GM21786 (cell line): ENCODE measurements at regions not wholly inside any gene's neighbourhood (a gene's known extent, or its start where the extent isn't known, plus 50 kb on each side); places are given as distances from the start of the nearest gene placed in this dataset.

ENCODE experiments used
- ATAC-seq: cut with Tn5 transposase; IDR thresholded peaks from one replicate; pipeline ENCODE4 v1.9.1; 2021; ENCODE audit not compliant: unreplicated experiment

DNA sequence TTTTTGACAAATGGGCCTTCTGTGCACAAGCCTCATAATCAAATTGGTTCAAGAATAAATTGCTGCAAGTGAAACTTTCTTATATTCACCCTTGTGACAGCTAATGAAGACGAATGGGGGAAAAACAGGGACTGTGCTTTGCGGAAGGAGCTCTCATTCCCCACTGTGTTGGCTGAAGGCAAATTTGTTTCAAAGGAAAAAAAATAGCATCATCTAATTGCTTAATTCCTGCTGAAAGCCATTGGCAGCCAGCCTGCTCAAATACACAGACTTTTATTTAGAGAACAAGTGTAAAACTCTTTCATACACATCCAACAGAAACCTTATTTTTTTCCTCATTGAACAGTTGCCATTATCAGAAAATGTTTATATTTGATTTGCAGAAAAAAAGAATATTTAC, 172.3 kb downstream of the ARL6IP6 start:
- ATAC-seq = no peak

DNA sequence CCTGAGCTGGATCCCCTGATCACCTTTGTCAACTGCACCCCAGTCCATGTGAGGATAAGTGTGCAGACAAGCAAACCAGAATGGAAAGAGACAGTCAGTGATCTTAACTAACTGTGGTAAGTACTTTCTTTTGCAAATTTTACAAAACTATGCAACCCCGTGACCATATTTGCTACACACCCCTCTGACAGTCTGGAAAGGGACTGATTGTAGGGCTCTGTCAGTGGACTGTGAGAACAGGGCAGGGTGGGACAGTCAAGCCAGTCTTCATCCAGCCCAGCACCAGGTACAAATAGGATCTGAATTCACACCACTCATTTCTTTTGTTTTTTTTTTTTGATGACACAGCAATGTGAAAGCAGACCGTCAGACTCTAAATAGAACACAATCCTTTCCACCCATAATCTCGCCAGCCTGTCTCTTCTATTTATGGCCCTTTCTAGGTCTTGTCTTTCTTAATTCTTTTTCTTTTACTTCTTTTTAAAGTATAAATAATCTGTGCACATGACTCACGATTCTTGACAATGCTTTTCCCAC, 165.6 kb downstream of the ARL6IP6 start:
- ATAC-seq = no peak

DNA sequence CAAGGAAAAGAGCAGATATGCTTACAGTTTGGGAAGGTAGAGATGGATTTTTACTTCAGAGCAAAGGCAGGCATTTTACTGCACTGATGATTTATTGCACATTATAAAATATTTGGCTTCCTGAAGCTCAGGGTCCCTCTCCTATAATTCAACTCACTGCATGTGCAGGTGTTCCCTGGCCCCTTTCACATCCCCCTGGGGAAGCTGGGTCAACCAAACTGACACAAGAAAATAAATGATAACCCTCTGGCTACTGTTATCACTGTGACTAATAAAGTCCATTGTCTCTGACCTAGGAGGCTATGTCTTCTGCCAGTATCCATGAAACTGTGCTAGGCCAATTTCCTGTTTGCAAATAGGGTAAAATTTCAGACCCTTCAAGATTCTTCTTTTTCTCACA, 163.1 kb downstream of the ARL6IP6 start:
- no peak for ATAC-seq

DNA sequence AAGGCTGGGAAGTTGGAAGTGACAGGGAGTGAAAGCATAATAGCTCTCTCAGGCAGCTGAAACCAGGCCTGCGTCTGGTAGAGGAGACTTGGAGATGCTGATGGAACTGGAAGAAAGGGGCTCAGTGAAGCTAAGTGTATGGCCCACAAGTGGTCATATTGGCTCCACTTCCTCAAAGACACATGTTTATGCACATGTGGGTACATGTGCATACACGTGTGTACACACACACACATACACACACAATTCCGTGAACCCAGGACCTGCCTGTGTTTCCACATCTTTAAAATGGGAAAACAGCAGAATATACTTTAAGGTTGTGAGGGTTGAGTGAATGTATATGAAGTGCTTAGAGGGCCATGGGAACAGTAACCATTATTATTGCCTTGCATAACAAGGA, 160.9 kb downstream of the ARL6IP6 start:
- ATAC-seq = no peak

DNA sequence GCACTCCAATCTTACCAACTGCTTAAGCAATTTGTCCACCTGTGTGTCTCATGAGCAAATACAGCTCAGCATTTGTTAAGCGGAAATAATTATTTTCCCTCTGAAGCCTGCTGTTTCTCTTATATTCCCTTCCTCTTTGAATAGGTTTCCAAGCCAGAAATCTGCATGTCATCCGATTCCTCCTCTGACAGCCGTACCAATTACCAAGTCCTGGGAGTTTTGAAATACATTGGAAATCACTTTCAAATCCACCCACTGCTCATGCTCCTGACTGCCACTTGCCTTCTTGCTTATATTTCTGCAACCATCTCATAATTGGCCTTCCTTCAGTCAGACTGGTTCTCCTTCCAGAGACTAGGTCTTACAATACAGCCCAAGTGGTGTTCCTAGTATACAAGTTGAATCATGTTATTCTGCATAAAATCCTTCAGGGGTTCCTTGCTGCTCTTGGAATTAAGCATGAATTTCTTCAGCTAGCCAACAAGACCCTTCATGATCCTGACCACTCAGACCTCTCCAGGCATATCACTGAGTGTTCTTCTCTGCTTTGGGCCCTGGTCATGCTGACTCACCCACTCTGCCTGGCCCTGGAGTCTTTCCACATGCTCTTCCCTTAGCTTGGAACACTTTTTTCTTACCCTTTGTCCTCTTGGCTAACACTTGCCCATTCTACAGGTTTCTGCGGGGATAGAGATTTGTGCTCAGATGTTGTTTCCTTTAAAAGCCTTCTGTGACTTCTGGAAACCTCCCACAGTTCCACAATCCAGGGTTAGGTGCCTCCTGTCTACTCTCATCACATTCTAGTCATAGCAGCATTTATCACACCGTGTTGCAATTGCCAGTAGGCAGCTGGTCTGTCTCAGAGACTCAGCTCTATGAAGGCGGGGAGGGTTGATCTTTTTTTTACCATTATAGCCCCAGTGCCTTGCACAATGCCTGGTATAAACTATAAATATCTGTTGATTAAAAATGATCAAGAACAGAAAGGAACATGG, 157.6 kb downstream of the ARL6IP6 start:
- no peak for ATAC-seq

DNA sequence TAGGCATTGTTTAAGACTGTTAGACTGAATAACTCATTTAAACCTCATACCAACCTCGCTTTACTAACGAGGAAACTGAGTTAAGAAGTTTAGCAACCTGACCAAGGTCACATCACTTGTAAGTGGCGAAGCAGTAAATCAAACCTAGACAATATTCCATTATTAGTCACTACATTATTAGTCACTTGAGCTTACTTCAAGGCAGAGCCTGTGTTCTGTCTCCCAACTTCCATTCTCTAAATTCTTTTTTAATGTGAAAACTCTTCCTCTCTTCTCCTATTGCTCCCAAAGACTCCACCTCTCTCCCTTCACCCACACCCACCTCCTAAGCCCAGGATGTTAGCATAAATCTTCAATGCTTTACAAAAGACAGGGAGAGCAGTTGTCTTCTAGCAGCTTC, 156.5 kb downstream of the ARL6IP6 start:
- no peak for ATAC-seq

DNA sequence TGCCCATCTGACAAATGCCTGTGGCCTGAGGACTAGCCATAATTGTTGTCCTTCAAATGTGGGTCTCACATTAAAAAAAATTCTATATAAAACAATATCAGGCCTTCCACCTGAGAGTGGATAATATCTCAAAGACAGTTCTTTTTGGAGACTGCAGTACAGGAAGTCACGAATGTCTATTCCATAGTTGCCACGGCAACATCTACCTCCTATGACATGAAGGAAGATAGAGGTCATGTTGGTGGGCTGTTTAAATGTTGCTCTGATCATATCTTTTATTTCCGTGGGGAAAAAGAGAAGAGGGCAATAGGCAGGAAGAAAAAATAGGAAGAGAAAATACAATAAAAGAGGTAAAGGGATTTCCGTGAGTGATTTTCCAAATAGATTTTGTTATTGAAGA, 151.8 kb downstream of the ARL6IP6 start:
- ATAC-seq = no peak

DNA sequence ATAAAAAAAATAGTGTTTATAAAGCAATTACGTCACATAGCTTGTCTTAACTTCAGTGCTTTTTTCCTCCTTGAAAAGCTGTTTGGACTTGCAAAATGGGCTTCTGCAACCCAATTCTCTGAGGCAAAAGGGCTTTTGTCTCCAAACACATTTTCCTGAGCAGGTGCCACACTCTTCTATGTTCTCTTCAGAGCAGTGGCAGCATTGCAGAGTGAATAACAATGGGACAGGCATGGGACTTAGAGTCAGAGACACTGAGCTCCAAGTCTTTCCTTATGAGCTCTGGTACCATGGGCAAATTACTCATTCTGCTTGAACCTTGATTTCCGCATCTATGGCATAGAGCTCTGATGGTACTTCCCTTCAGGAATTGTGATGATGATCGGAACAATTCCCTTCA, 149.0 kb downstream of the ARL6IP6 start:
- no peak for ATAC-seq

DNA sequence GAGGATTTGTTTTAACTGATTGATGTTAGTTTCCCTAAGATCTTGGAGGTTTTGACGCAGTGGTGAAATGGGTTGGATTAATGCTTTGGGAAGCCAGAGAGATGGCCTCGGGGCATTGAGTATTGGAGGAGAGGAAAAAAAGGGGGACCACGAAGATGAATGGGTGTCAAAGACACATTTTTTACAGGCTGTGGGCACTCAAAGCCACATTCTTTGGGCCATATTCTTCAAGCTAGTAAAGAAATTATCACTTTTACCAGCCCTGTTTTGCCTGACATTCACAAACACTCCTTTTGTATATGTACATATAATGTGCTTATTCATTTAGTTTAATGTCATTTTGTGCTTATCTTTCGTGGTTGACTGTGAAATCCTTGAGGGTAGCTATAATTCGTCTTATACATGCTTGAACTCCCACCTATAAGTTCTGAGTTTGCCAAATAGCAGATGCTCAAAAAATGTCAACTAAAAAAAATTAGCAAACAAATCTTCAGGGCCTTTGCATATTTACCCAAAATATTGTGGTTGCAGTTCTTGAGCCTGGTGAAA, 146.3 kb downstream of the ARL6IP6 start:
- no peak for ATAC-seq

DNA sequence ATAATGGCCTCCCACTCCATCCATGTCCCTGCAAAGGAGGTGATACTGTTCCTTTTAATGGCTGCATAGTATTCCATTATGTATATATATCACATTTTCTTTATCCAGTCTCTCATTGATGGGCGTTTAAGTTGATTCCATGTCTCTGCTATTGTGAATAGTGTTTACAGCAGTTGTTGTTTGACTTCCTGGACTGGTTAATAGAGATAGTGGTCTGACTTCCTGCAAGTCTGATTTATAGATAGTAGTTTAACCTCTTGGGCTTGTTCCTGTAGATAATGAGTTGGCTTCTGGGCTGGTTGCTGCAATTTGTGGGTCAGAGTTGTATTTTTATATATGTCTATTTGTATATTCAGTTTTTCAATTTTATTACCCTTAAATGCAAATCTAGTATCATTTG, 145.4 kb downstream of the ARL6IP6 start:
- no peak for ATAC-seq

DNA sequence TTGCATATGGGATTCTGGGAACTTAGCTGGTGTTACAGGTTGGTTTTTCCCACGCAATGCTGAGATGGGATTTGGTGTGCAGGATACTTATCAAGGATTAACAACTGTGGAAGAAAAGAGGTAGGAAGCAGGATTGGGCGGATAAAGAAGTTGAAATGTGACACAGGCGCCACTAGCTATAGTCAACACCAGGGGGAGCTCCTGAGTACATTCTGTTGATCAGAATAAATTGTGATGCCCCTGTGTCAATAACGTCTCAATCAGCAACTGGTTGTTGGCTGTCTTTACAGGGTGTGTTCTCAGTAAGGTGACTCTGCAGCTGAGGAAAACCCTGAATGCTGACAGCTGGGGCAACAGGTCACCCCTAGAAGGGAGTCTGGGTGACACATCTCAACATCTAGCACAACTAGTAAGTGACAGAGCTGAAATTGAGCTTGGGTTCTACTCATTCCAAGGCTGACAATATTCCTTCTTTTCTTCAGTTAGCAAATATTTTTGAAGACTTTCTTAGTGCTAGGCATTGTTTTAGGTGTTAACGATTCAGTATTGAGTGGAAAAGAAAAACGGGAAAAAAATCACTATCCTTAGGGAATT, 143.0 kb downstream of the ARL6IP6 start:
- no peak for ATAC-seq

DNA sequence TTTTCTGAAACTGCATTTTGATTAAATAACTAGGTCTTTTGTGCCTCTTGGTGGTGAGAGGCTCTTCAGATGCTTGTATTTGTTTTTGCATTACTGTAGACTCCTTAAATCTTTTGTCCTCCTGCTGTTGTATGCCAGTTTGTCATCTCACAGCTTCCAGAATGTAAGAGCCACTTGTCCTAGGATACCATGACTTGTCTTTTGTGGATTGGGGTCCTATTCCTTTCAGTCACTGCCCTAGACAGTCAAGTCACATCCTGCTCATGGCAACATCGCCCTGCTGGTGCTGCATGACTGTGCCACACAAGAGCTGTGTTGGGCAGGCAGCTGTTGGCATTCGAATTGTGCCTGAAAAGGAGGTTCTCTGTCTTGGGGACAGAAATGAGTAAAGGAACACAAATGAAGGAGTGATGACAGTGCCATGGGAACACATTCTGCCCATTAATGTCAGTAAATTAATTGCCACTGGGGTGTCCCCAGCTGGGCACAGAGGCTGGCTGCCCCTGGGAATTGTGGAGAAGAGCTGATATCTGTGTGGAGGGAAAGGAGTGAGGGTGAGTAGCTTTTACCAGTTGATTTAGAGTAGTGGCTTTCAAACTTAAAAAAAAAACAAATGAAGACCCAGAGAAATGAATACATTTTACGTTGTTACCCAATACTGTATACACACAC, 140.3 kb downstream of the ARL6IP6 start:
- ATAC-seq = no peak

DNA sequence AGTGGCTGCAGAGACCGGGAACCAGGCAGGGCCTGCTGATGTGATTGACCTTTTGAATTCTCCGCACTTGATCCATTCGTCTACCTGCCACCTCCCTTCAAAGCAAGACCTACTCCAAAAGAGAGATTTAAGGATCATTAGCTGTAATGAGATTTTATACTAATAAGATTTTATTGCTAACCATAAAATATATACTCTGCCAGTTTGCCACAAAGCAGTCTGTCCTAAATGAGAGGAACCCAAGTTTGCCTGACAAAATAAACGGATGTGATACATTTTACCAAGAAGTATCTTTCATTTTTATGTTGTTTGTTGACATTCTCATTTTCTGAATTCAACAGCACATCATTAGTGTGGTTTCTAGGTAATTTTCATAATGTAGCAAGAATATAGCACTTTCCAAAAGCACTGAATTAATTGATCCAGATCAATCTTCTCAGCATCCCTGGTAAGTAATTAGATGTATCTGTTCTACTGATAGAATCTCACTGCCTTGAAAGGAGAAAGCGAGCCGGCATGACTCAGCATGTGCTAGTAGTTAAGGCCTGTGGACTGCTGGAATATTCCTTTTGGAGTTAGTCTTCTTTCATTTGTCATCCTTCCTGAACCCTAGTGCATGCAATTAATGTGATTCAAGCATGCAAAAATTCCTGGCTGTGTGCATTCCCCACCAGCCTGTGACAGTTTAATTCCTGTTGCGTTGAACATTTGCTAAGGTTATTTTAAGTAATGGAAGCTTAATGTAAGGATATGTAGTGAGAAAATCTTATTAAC, 128.5 kb downstream of the ARL6IP6 start:
- ATAC-seq = no peak

DNA sequence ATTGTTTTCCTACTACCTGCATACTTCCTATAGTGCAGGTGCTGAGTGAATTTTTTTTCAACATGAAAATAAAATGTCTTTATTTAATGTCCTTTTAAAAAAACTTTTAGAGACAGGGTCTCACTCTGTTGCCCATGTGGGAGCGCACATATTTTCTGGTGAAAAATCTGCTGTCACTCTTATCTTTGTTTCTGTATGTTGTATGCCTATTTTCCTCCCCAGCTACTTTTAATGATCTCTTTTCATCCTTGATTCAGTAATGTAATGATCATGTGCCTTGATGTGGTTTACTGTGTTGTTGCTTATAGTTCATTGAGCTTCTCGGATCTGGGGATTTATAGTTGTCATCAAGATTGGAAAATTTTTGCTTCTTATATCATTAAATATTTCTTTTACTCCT, 117.3 kb downstream of the ARL6IP6 start:
- ATAC-seq = no peak

DNA sequence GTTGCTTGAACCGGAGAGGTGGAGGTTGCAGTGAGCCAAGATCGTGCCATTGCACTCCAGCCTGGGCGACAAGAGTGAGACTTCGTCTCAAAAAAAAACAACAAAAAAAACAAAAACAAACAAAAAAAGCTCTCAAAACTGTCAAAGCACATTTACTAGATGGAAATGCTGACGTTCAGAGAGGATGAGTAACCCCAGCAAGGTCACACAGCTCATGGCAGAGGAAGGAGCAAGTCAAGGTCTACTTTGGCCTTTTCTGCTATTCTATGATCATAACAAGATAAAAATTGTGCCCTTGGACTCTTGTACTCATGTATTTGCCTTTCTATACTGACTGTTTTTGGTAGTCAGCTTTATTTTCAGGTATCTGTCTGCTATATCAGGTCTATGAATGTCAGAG, 109.5 kb downstream of the ARL6IP6 start:
- ATAC-seq = no peak

DNA sequence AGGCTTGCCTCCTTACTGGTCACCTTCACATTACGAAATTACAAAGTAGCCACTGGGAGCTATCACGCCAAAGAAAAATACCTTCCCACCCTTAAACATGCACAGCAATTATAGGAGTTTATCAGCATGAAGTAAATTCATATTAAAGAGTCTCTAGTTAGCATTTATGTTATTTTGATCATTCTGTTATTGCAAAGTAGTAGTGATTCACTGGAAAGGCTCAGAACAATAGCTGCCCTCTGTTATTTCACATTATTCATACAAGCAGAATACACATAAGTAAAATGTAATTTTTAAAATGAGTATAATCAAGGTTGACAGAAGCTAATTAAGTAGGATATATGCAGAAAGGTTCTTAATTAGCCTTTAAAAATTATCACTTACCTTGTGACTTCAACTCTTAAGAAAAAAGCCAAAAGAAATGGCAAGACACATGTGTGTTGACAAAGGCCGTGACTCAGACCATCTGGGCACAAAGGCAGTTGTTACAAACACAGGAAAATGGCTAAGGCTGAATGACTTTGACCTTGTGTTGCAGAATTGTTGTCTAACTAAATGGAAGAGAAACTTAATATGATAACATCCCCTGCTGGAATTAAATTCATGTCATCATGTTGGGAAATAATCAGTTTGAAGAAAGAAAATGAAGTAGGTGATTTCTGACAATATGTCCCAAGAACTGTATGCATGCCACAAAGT, 108.3 kb downstream of the ARL6IP6 start:
- no peak for ATAC-seq

DNA sequence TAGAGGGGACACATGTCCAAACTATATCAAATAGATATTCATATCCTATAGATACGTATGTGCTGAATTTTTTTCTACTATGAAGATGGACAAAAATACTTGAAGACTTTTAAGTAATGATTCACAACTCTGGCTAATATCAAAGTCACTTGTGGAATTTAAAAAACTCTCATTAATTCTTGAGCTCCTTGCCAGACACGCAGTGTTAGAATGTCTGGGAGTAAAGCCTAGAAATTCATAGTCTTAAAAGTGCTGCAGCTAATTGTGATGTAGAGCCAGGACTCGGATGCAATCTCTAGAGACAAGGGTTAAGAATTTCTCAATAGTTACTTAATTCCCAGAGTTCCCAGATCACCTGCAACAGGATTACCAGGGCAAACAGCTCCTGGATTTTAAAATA, 107.4 kb downstream of the ARL6IP6 start:
- no peak for ATAC-seq

DNA sequence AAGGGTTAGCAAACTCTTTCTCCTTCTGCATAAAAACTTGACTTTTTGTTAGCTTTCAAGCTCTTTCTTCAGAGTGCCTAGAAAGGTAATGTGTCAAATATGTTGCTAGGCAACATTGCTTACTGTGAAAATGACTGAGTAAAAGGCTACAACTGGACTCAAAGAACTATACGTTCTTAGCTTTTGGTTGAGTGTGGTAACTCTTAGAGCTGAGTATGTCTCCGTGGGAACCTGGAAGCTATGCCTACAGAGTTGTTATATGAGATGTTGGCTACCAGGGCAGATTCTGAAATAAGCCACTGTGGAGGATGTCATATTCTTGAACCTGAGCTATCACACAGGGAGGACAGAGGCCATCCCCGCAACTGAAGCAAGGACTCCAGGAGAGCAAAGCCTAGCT, 105.5 kb downstream of the ARL6IP6 start:
- ATAC-seq = no peak

DNA sequence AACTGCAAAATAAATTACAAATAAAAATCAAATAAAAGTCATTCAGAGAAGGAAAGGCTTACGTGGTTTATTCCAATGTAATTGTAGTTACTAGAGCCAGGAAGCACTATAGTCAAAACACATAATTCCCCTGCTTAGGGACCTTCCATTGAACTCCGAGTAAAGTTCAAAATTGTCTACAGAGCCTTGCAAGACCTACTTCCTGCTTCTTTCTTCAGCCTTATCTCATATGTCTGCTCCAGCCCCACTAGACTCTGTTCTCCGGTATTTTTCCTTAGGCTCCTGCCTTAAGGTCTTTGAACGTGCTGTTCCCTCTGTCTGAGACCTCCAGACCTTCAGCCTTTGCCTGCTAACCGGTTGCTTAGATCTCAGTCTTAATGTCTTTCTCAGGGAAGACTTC, 104.3 kb downstream of the ARL6IP6 start:
- no peak for ATAC-seq

DNA sequence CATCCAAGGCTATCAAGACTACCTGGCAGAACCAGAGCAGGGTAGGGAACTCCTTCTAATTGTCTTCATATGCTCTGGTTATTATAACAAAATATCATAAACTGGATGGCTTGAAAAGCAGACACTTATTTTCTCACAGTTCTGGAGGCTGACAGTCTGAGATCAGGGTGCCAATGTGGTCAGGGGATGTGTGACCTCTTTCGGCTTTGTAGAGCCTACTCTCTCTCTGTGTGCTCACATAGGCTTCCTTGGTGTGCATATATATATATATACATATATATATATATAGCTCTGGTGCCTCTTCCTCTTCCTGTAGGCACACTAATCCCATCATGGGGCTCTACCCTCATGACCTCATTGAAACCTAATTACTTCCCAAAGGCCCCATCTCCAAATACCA, 101.6 kb downstream of the ARL6IP6 start:
- ATAC-seq = no peak
